K562 (cell line): ENCODE measurements at regions not wholly inside any gene's neighbourhood (a gene's known extent, or its start where the extent isn't known, plus 50 kb on each side); places are given as distances from the start of the nearest gene placed in this dataset.

Experiments
- ATAC-seq: fragments of 200-7000 bp; cut with Tn5 transposase; 3 replicates; pipeline ENCODE4 v1.9.1; 2020; ENCODE audit warnings: moderate library complexity
- BruUV-seq: library from RNA; stranded (reverse); fragments of 400-500 nt; replicated peaks from 2 replicates; lab custom pipeline; 2021; lab: Mats Ljungman, UMichigan
- CTCF ChIA-PET: fragments of 300-600 bp; formaldehyde crosslinking; extraction: SDS; loops from one replicate; lab custom pipeline; 2021; ENCODE audit warnings: low intra/inter-chr PET ratio; lab: Yijun Ruan, JAX
- POLR2A ChIA-PET: fragments of 300-600, 350-650 bp; sonication (Branson Sonifier 250); formaldehyde crosslinking; extraction: SDS; loops from one replicate; lab custom pipeline; 2021; ENCODE audit warnings: antibody characterized with exemption, inconsistent platforms; lab: Yijun Ruan, JAX
- DNase-seq, 4 experiments: peaks; one replicate each; pipeline versions ENCODE4 v3.0.0 to v3.0.0-alpha.2; 2011 to 2018; ENCODE audit warnings: low spot score in 3 of 4, mixed read lengths in 3 of 4; ENCODE audit errors: extremely low read depth in 1 of 4
- FAIRE-seq: peaks from 2 replicates; lab custom pipeline; 2011; peaks lifted over from hg19 to GRCh38; lab: Jason Lieb, UNC
- H2AFZ ChIP-seq: 2 replicates; pipeline ENCODE4 v1.6.0; 2011; ENCODE audit warnings: low read depth, low read length, control low read depth, inconsistent platforms
- H3K27ac ChIP-seq: fragments of 200-600 bp; 3 replicates; pipeline ENCODE4 v1.8.0; 2011; ENCODE audit warnings: low read depth, mild to moderate bottlenecking, control low read depth, inconsistent platforms, low read length, moderate library complexity, mixed read lengths; ENCODE audit errors: extremely low read depth
- H3K27me3 ChIP-seq, 2 experiments: fragments of 300-600 bp in 1 of 2; 2 replicates in 1 of 2; 3 replicates in 1 of 2; pipeline versions ENCODE4 v1.6.0 to v1.8.0; 2011; ENCODE audit warnings: inconsistent platforms in 2 of 2, low read length in 2 of 2, mild to moderate bottlenecking in 1 of 2, mixed read lengths in 1 of 2, moderate library complexity in 1 of 2; ENCODE audit not compliant: control insufficient read depth in 2 of 2, insufficient read depth in 2 of 2
- H3K36me3 ChIP-seq: fragments of 300-600 bp; 3 replicates; pipeline ENCODE4 v1.8.0; 2011; ENCODE audit warnings: mild to moderate bottlenecking, low read length, inconsistent platforms; ENCODE audit not compliant: control insufficient read depth, insufficient read depth
- H3K4me1 ChIP-seq, 2 experiments: fragments of 200-600 bp in 1 of 2; replicated peaks in 1 of 2; 2 replicates in 1 of 2; 3 replicates in 1 of 2; pipeline versions ENCODE4 v1.5.1 to v1.8.0; 2011; ENCODE audit warnings: inconsistent platforms in 2 of 2, low read length in 2 of 2, mild to moderate bottlenecking in 1 of 2, mixed read lengths in 1 of 2, moderate library complexity in 1 of 2; ENCODE audit not compliant: control insufficient read depth in 2 of 2, insufficient read depth in 2 of 2
- H3K4me2 ChIP-seq: 2 replicates; pipeline ENCODE4 v1.6.1; 2011; ENCODE audit warnings: low read length, control low read depth, inconsistent platforms, mixed read lengths; ENCODE audit not compliant: insufficient read depth
- H3K4me3 ChIP-seq: fragments of 200-600 bp; sonication (generic), shearing (Covaris generic); 2 replicates; pipeline ENCODE4 v1.5.1; 2016; ENCODE audit warnings: control low read depth, inconsistent platforms
- H3K79me2 ChIP-seq: fragments of 200-600 bp; 3 replicates; pipeline ENCODE4 v1.8.0; 2011; ENCODE audit warnings: low read length, inconsistent platforms; ENCODE audit not compliant: control insufficient read depth, insufficient read depth
- H3K9ac ChIP-seq, 2 experiments: 2 replicates each; pipeline versions ENCODE4 v1.6.0 to v1.6.1; 2011; ENCODE audit warnings: low read depth in 2 of 2, low read length in 2 of 2, control low read depth in 1 of 2, inconsistent platforms in 1 of 2, mild to moderate bottlenecking in 1 of 2, mixed read lengths in 1 of 2; ENCODE audit not compliant: insufficient read depth in 1 of 2
- H3K9me1 ChIP-seq: one replicate; pipeline ENCODE4 v1.6.0; 2011; ENCODE audit warnings: inconsistent platforms, mild to moderate bottlenecking, low read length, moderate library complexity; ENCODE audit not compliant: control insufficient read depth, insufficient read depth
- H3K9me3 ChIP-seq: replicated peaks from 2 replicates; pipeline ENCODE4 v1.5.1; 2011; ENCODE audit warnings: low read depth, low read length, inconsistent platforms; ENCODE audit not compliant: control insufficient read depth, insufficient read depth
- H4K20me1 ChIP-seq: replicated peaks from 2 replicates; pipeline ENCODE4 v1.6.1; 2011; ENCODE audit warnings: low read length, inconsistent platforms, mixed read lengths; ENCODE audit not compliant: control insufficient read depth, insufficient read depth
- EGR1 ChIP-seq: fragments of 450-650 bp; conservative IDR thresholded peaks from 2 replicates; pipeline ENCODE4 v1.6.1; 2017; ENCODE audit warnings: mild to moderate bottlenecking
- GABPB1 ChIP-seq: sonication (generic); formaldehyde crosslinking; IDR thresholded peaks from 2 replicates; pipeline ENCODE4 v1.8.0; 2022; ENCODE audit warnings: mild to moderate bottlenecking, missing genetic modification reagents
- HMGXB4 ChIP-seq: sonication (generic); formaldehyde crosslinking; IDR thresholded peaks from 2 replicates; pipeline ENCODE4 v1.8.1; 2023; ENCODE audit warnings: mild to moderate bottlenecking, missing genetic modification reagents
- HNRNPL ChIP-seq: fragments of 200-400 bp; formaldehyde crosslinking; IDR thresholded peaks from 2 replicates; pipeline ENCODE4 v1.6.1; 2017; ENCODE audit warnings: low read depth, mild to moderate bottlenecking, low read length
- MEF2A ChIP-seq: IDR thresholded peaks from 2 replicates; pipeline ENCODE4 v1.6.1; 2011; ENCODE audit warnings: low read depth, mild to moderate bottlenecking, low read length, moderate library complexity; ENCODE audit not compliant: control insufficient read depth
- MXD1 ChIP-seq: fragments of 250-450 bp; sonication (Bioruptor Pico); IDR thresholded peaks from 2 replicates; pipeline ENCODE4 v1.8.0; 2021; ENCODE audit warnings: borderline replicate concordance, mild to moderate bottlenecking, moderate library complexity; ENCODE audit not compliant: poor library complexity, severe bottlenecking
- MXI1 ChIP-seq: IDR thresholded peaks from 2 replicates; pipeline ENCODE4 v1.6.1; 2011; ENCODE audit warnings: low read depth, mild to moderate bottlenecking, improper control_type of control experiment, low read length
- PHB2 ChIP-seq: fragments of 450-650 bp; IDR thresholded peaks from 2 replicates; pipeline ENCODE4 v1.6.1; 2017; ENCODE audit warnings: low read depth
- RBM15 ChIP-seq: fragments of 200-400 bp; formaldehyde crosslinking; IDR thresholded peaks from 2 replicates; pipeline ENCODE4 v1.6.1; 2018; ENCODE audit warnings: mild to moderate bottlenecking, low read length, moderate library complexity; ENCODE audit not compliant: insufficient read depth
- SMARCB1 ChIP-seq: IDR thresholded peaks from 2 replicates; pipeline ENCODE4 v1.6.1; 2011; ENCODE audit warnings: improper control_type of control experiment, low read depth; ENCODE audit not compliant: insufficient read length
- SREBF2 ChIP-seq: sonication (generic); formaldehyde crosslinking; IDR thresholded peaks from 2 replicates; pipeline ENCODE4 v1.4.0; 2020; ENCODE audit warnings: mild to moderate bottlenecking, missing genetic modification reagents
- SRSF1 ChIP-seq: fragments of 200-400 bp; formaldehyde crosslinking; IDR thresholded peaks from 2 replicates; pipeline ENCODE4 v1.6.1; 2017; ENCODE audit warnings: mild to moderate bottlenecking, low read depth, low read length, moderate library complexity
- TAL1 ChIP-seq: fragments of 450-650 bp; IDR thresholded peaks from 2 replicates; pipeline ENCODE4 v1.6.1; 2016; ENCODE audit warnings: mild to moderate bottlenecking
- ZKSCAN1 ChIP-seq: fragments of 150-350 bp; IDR thresholded peaks from 2 replicates; pipeline ENCODE4 v1.6.1; 2016; ENCODE audit warnings: low read depth, low read length
- WGBS: fragments of 100-300 bp; shearing (Covaris generic); methylation state at CpG from one replicate; pipeline ENCODE4 v1.1.6; 2016; ENCODE audit warnings: low coverage, mixed read lengths; ENCODE audit not compliant: insufficient coverage; ENCODE audit errors: missing lambda C conversion rate; 5-methylcytosine and 5-hydroxymethylcytosine counted together
- in situ Hi-C: fragments of 300-500 bp; cut with MboI; formaldehyde crosslinking; loops from 4 replicates; pipeline ENCODE4 v1.15.0; 2018; ENCODE audit warnings: inconsistent platforms, mixed read lengths
- intact Hi-C: fragments of 100-400 bp; cut with micrococcal nuclease; formaldehyde crosslinking; loops from 2 replicates; pipeline ENCODE4 v1.14.2; 2022
- TF ChIP-seq, protein P1 (sequence below): fragments of 250-450 bp; sonication (Bioruptor Pico); IDR thresholded peaks from 2 replicates; pipeline ENCODE4 v1.8.0; 2022; ENCODE audit warnings: moderate library complexity, mild to moderate bottlenecking, inconsistent platforms
- TF ChIP-seq, protein P2 (sequence below): IDR thresholded peaks from 2 replicates; pipeline ENCODE4 v1.6.1; 2016; ENCODE audit warnings: missing genetic modification characterization, missing compliant biosample characterization

DNA sequence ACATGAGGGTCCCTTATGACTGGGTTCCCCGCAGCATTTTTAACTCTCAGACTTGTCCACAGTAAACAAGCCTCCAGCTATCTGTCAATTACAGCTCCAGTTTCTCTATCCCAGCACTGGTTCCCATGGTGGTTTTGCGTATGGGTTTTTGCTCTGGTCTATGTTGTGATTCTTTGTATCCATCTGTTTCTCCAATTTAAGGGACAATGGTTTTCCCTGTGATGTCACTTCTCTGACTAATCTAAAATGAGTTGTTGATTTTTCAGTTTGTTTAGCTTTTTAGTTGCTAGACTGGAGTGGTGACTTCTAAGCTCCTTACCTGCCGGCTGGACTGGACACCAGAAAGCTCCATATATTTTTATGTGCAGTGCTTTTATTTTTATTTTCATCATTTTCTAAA lies 303.7 kb downstream of the INHBA start:
- DNase-seq: no peak
- no TSS peak for BruUV-seq
- CTCF ChIA-PET: no interaction called here
- no peak overlapping the region for H3K4me3 ChIP-seq
- no peak overlapping the region for H2AFZ ChIP-seq
- H3K27ac ChIP-seq: no peak overlapping the region
- H3K27me3 ChIP-seq: no peaks in the 10 kb centered on the region
- 0 out of 2 replicates have a peak, but pooled peaks cover 2% of the 10 kb centered on the region for H3K9me3 ChIP-seq
- no peaks in the 10 kb centered on the region for H4K20me1 ChIP-seq
- H3K36me3 ChIP-seq: no peaks in the 10 kb centered on the region
- no peaks in the 10 kb centered on the region for H3K4me1 ChIP-seq
- TF ChIP-seq, protein P1, sequence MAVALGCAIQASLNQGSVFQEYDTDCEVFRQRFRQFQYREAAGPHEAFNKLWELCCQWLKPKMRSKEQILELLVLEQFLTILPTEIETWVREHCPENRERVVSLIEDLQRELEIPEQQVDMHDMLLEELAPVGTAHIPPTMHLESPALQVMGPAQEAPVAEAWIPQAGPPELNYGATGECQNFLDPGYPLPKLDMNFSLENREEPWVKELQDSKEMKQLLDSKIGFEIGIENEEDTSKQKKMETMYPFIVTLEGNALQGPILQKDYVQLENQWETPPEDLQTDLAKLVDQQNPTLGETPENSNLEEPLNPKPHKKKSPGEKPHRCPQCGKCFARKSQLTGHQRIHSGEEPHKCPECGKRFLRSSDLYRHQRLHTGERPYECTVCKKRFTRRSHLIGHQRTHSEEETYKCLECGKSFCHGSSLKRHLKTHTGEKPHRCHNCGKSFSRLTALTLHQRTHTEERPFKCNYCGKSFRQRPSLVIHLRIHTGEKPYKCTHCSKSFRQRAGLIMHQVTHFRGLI (CRISPR knock-in tag): no peak
- TF ChIP-seq SREBF2 (no peak), MXD1 (no peak), PHB2 (no peak), MXI1 (no peak), MEF2A (no peak), SMARCB1 (no peak), GABPB1 (CRISPR knock-in tag) (no peak), TAL1 (no peak), HNRNPL (no peak), EGR1 (no peak), ZKSCAN1 (no peak), HMGXB4 (no peak), RBM15 (no peak), SRSF1 (no peak)
- TF ChIP-seq, protein P2, sequence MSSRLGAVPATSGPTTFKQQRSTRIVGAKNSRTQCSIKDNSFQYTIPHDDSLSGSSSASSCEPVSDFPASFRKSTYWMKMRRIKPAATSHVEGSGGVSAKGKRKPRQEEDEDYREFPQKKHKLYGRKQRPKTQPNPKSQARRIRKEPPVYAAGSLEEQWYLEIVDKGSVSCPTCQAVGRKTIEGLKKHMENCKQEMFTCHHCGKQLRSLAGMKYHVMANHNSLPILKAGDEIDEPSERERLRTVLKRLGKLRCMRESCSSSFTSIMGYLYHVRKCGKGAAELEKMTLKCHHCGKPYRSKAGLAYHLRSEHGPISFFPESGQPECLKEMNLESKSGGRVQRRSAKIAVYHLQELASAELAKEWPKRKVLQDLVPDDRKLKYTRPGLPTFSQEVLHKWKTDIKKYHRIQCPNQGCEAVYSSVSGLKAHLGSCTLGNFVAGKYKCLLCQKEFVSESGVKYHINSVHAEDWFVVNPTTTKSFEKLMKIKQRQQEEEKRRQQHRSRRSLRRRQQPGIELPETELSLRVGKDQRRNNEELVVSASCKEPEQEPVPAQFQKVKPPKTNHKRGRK (tag): no peak
- no peak overlapping the region for H3K4me2 ChIP-seq
- intact Hi-C loops (no loop called here), in situ Hi-C loops (no loop called here)
- POLR2A ChIA-PET: no interaction called here
- 1% methylated on average over 3 of the region's 3 CpGs for WGBS
- no peaks in the 10 kb centered on the region for H3K79me2 ChIP-seq
- H3K9ac ChIP-seq: no peak overlapping the region
- no peaks in the 10 kb centered on the region for H3K9me1 ChIP-seq
- FAIRE-seq: no peak
- ATAC-seq: no peak
